ENCODE measurements at regions not wholly inside any gene's neighbourhood (a gene's known extent, or its start where the extent isn't known, plus 50 kb on each side); places are given as distances from the start of the nearest gene placed in this dataset.

- H3K4me3 ChIP-seq (ENCODE audit: low read depth, low read length): no peak overlapping the region
- ChIA-PET POLR2A (no interaction called here), CTCF (no interaction called here)
- no peaks in the 10 kb centered on the region for H3K9me3 Mint-ChIP-seq (ENCODE audit: unreplicated experiment)
- H3K4me1 ChIP-seq: no peaks in the 10 kb centered on the region
- no peaks in the 10 kb centered on the region for H3K4me1 Mint-ChIP-seq (ENCODE audit: low read depth, unreplicated experiment)
- intact Hi-C loops (cut with micrococcal nuclease; ENCODE audit: unreplicated experiment): no loop called here
- no TSS peak for BruUV-seq (replicated peaks)
- TF ChIP-seq, protein P1, sequence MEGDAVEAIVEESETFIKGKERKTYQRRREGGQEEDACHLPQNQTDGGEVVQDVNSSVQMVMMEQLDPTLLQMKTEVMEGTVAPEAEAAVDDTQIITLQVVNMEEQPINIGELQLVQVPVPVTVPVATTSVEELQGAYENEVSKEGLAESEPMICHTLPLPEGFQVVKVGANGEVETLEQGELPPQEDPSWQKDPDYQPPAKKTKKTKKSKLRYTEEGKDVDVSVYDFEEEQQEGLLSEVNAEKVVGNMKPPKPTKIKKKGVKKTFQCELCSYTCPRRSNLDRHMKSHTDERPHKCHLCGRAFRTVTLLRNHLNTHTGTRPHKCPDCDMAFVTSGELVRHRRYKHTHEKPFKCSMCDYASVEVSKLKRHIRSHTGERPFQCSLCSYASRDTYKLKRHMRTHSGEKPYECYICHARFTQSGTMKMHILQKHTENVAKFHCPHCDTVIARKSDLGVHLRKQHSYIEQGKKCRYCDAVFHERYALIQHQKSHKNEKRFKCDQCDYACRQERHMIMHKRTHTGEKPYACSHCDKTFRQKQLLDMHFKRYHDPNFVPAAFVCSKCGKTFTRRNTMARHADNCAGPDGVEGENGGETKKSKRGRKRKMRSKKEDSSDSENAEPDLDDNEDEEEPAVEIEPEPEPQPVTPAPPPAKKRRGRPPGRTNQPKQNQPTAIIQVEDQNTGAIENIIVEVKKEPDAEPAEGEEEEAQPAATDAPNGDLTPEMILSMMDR (IDR thresholded peaks at IDR 0.05; ENCODE audit: insufficient read depth in 1 of 2, low read depth in 1 of 2, low read length in 1 of 2, severe bottlenecking in 1 of 2, unreplicated experiment in 1 of 2): no peak
- no peak overlapping the region for H3K4me3 Mint-ChIP-seq (ENCODE audit: unreplicated experiment)
- DNase-seq: no peak
- no peaks in the 10 kb centered on the region for H3K36me3 ChIP-seq (ENCODE audit: control insufficient read depth, insufficient read depth, low read length)
- H3K36me3 Mint-ChIP-seq (ENCODE audit: insufficient read depth, unreplicated experiment): no peaks in the 10 kb centered on the region
- no peaks in the 10 kb centered on the region for H3K27me3 Mint-ChIP-seq (ENCODE audit: insufficient read depth, unreplicated experiment)
- H3K27me3 ChIP-seq (replicated peaks; ENCODE audit: control insufficient read depth, insufficient read depth, low read length): no peaks in the 10 kb centered on the region
- no peaks in the 10 kb centered on the region for H3K9me3 ChIP-seq
- no peak overlapping the region for H3K27ac Mint-ChIP-seq (ENCODE audit: unreplicated experiment)
Observed at GRCh38 chr18:67269206-67269605, 247.3 kb downstream of the DSEL start.

DNA sequence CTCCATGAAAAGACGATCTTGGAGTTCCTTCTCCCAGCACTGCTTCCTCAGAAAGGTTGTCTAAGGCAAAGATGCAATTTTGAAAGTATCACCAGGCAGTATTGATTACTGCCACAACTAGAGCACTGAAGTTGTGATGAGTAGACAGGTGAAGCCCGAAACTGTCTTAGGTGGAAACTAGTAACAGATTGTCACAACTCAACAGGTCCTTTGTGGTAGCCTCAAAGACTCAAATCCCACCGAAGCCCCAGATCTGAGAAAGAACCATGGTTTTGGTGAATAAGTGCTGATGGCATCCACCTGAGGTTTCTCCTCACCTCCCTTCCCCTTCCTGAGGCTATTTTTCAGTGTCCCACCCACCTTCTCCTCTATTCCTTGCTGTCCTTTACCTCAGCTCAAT, 248.0 kb downstream of the DSEL start:
- intact Hi-C loops (cut with micrococcal nuclease; ENCODE audit: unreplicated experiment): no loop called here
- H3K4me3 Mint-ChIP-seq (ENCODE audit: unreplicated experiment): no peak overlapping the region
- Histone ChIP-seq H3K4me1 (no peaks in the 10 kb centered on the region), H3K36me3 (ENCODE audit: control insufficient read depth, insufficient read depth, low read length) (no peaks in the 10 kb centered on the region), H3K4me3 (ENCODE audit: low read depth, low read length) (no peak overlapping the region), H3K9me3 (no peaks in the 10 kb centered on the region), H3K27me3 (replicated peaks; ENCODE audit: control insufficient read depth, insufficient read depth, low read length) (no peaks in the 10 kb centered on the region)
- ChIA-PET CTCF (no interaction called here), POLR2A (no interaction called here)
- no peak for DNase-seq
- H3K27ac Mint-ChIP-seq (ENCODE audit: unreplicated experiment): no peak overlapping the region
- H3K27me3 Mint-ChIP-seq (ENCODE audit: insufficient read depth, unreplicated experiment): no peaks in the 10 kb centered on the region
- BruUV-seq (replicated peaks): no TSS peak
- no peaks in the 10 kb centered on the region for H3K4me1 Mint-ChIP-seq (ENCODE audit: low read depth, unreplicated experiment)
- TF ChIP-seq, protein P1 (IDR thresholded peaks at IDR 0.05; ENCODE audit: insufficient read depth in 1 of 2, low read depth in 1 of 2, low read length in 1 of 2, severe bottlenecking in 1 of 2, unreplicated experiment in 1 of 2): no peak
- H3K36me3 Mint-ChIP-seq (ENCODE audit: insufficient read depth, unreplicated experiment): no peaks in the 10 kb centered on the region
- H3K9me3 Mint-ChIP-seq (ENCODE audit: unreplicated experiment): no peaks in the 10 kb centered on the region

GRCh38 chr18:67266246-67267237, 250.0 kb downstream of the DSEL start:
- TF ChIP-seq, protein P1 (IDR thresholded peaks at IDR 0.05; ENCODE audit: insufficient read depth in 1 of 2, low read depth in 1 of 2, low read length in 1 of 2, severe bottlenecking in 1 of 2, unreplicated experiment in 1 of 2): no peak
- no peaks in the 10 kb centered on the region for H3K4me1 ChIP-seq
- BruUV-seq (replicated peaks): no TSS peak
- Mint-ChIP-seq H3K36me3 (ENCODE audit: insufficient read depth, unreplicated experiment) (no peaks in the 10 kb centered on the region), H3K9me3 (ENCODE audit: unreplicated experiment) (no peaks in the 10 kb centered on the region), H3K4me1 (ENCODE audit: low read depth, unreplicated experiment) (no peaks in the 10 kb centered on the region), H3K27me3 (ENCODE audit: insufficient read depth, unreplicated experiment) (no peaks in the 10 kb centered on the region), H3K27ac (ENCODE audit: unreplicated experiment) (no peak overlapping the region), H3K4me3 (ENCODE audit: unreplicated experiment) (no peak overlapping the region)
- intact Hi-C loops (cut with micrococcal nuclease; ENCODE audit: unreplicated experiment): no loop called here
- H3K4me3 ChIP-seq (ENCODE audit: low read depth, low read length): no peak overlapping the region
- H3K9me3 ChIP-seq: no peaks in the 10 kb centered on the region
- H3K27me3 ChIP-seq (replicated peaks; ENCODE audit: control insufficient read depth, insufficient read depth, low read length): no peaks in the 10 kb centered on the region
- POLR2A ChIA-PET: no interaction called here
- no peak for DNase-seq
- no peaks in the 10 kb centered on the region for H3K36me3 ChIP-seq (ENCODE audit: control insufficient read depth, insufficient read depth, low read length)
- CTCF ChIA-PET: no interaction called here

Data from Caco-2 (cell line).